Stimulated activated CD4-positive, alpha-beta T cell treated with anti-CD3 and anti-CD28 coated beads, Interleukin-12 subunit alpha, Interleukin-12 subunit beta, amount 100 ng/mL, for 48 hours (primary cell): ENCODE measurements at regions not wholly inside any gene's neighbourhood (a gene's known extent, or its start where the extent isn't known, plus 50 kb on each side); places are given as distances from the start of the nearest gene placed in this dataset.

Experiments used
- DNase-seq, 3 donors: peaks; one replicate each; pipeline ENCODE4 v3.0.0-alpha.2; 2020; ENCODE audit warnings: low read depth in 2 of 3, low spot score in 1 of 3

DNA sequence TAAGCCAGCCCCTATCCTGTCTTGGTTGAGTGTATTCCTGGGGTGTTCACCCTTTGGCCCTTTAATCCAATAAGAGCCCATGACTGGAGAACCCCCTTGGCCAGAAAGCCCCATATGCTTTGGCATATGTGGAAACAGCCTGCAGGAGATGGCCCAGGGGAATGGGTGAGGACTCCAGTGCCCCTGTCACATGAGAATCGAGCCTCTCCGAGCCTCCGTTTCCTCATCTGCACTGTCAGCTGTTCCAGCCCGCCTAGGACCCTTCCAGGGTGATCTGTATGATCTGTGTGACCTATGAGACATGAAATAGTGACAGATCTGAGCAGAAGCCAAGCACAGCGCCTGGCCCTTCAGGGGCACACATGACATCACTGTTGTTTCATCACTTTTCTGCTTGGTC lies 300.7 kb downstream of the ZNF536 start:
- DNase-seq: no peak

DNA sequence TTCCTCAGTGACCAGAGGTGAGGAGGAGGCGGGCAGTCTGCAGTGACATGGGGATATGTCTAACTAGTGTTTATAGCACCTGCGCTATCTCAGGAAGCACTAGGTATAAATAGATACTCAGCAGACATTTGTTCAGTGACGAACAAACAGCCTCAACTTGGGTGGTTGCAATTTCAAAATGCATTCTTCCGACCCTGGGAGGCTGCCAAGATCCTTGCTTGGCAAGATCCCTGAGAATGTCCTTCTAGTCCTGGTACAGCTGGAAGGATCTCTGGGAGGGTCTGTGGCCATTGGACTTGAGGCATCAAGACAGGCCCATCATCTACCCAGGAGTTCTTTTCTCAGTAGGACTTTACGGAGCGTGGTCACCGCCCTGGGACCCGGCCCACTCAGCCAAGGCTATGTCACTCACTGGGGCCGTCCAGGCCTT lies 299.5 kb downstream of the ZNF536 start:
- DNase-seq: no peak

DNA sequence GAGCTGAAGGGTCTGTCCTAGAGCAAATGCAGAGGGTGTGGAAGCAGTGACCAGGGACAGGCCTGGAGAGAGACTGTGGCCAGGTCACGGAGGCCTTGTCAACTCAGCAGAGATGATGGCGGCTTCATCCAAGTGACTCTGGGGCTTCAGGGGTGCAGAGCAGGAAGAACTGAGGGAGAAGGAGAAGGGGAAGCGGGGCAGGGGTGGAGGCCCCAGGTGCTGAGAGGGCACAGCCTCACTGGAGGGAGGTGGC lies 299.1 kb downstream of the ZNF536 start:
- no peak for DNase-seq

DNA sequence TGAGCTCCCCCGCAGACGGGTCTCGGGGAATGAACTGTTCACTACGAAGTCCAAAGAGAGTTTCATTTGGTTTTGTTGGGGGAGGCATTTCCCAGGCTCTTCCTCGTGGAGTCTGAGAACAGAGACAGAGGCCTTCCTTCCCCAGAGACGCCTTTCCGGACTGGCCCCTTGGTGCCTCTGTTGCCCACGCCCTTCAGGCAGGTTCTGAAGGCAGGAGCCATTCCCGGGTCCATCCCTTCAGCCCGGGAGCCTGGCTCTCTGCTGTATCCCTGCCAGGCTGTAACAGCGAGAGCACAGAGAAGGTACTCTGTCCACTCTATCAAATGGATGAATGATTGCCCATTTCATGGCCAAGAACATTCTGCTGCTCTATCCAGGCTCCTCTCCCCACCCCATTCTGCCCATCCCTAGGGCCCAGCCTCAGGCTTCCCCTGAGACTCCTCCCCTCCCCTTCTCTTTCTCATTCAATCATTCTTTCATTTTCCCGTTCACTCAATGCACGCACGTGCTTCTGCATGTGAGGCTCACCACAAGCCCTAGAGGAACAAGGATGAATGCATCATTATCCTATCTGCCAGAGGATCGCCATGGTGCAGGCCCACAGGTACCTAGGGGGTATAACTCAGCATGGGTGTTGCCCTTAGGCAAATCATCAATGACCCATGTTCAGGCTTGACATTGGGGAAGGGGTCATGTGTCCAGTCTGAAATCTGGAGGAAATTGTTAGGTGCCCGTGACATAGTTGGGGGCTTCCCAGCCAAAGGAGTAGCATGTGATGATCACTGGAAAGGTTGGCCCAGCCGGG lies 298.6 kb downstream of the ZNF536 start:
- no peak for DNase-seq

DNA sequence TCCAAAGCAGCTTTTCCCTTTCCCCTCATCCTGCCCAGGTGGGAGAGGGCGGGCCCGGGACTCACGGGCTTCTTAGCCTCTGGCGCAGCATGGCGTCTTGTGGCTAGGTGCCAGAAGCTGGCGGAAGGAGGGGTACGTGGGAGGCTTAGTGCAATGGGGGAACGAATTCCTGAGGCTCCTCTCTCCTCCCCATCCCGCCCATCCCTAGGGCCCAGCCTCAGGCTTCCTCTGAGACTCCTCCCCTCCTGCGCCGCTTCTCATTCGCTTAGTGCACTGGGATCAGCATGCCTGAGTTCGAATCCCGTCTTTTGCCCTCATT lies 297.8 kb downstream of the ZNF536 start:
- DNase-seq: no peak

DNA sequence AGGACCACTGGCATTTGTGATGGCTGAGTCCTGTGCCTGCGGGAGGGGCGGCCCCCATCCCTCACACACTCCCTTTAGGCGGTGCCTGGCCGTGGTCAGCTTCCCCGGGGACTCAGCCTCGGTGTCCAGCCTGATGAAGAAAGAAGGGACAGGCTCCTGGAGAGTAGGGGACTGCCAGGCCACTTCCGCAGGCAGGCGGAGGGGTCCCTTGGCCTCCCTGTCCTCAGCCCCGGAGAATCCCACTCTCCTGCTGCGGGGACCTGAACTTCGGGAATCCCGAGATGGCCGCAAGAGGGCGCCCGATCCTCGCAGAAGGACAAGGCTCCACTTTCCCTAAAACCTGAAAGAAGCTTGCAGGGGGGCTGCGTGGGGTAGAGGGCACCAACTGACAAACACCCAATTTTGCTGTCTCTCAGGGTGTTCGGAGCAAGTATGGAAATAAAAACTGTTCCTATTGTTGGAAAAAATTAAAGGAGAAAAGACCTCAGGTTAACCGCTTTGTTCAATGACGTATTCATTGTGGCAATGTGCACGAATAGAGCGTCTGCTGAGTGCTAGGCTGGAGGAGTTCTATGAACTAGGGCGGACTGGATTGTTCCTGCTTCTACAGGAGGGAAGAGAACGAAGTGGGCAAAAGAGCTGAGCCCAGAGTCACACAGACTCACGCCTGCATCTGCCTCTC lies 297.3 kb downstream of the ZNF536 start:
- DNase-seq: peak in 2 of 3 donors; percentile 30 to 38

DNA sequence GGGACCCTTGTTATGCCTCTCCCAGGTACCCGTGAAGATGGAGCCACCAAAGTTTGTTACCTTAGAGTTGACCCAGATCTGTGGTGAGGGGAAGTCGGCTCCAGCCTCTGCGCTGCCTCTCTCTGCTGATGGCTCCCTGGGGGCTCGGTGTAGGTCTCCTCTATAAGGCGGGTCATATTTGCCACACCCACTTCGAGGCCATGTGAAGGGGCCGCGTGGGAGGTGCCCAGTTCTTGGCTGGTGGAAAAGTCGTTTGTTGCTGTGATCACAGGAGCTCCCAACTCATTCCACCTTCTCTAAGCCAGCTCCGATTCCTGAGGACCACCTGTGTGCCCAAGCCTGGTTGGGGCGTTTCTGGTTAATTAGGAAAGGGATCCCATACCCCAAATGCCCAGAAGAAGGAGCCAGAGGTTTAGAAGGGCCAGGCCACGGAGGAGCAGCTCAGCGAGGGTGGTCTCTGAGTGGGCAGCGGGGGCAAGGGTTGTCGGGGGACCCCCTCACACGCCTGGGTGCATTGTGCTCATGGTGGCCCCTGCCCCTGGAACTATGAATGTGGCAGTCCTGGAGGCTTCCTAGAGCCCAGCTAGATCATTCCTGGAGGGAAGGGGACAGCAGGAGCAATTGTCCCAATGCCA lies 296.5 kb downstream of the ZNF536 start:
- no peak for DNase-seq

DNA sequence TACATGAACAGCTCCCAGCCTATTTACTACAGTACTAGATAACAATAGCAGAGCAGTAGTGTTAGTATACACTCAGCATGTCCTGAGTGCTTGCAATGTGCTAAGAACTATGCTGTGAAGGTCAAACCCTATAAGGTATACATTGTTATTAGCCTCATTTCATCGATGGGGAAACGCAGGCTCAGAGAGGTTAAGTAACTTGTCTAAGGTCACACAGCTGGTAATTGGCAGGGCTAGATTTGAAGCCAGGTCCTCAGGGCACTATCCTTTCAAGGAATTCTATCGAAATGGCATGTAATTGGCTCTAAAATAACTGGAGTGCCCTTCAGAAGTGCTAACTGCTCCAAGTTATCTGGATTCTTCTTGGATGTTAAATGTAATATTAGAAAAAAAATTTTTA lies 295.6 kb downstream of the ZNF536 start:
- DNase-seq: no peak

DNA sequence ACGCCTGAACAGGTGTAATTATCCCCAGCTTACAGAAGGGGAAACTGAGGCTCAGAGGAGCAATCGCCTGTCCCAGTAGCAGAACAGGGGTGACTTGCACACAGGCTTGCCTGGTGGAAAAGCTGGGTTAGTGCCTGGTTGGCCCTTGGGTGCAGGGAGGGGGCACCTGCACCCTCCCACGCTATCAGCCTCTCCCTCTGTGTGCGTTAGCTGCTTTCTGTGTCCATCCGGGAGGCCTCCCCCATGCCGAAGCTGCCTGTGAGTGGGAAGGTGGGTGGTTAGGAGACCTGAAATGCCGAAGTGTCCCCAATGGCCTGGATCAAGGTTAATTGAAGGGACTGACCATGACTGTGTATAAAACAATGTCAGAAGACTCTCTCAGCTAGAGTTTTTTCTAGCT lies 295.0 kb downstream of the ZNF536 start:
- DNase-seq: no peak

DNA sequence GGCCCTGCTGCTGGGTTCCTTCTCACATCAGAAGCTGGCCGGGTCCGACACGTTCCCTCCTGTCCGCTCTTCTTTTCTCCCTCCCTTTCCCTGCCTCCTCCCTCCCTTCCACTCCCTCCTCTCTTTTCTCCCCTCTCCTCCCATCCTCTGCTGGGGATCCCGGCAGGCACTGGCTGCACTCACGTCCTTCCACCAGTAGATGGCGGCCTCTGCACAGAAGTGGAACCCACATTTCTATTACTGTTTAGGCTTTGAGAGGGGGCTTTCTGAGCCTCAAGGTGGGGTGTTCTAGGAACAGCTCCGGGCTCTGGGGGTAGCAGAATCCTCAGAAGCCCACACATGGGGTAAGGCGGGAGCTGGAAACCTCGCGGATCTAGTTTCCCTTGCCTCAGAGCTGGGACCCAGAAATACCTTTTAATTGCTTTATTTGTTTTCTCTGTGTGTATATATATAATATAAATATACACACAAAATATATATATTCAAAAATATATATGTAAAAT lies 294.2 kb downstream of the ZNF536 start:
- peak in 2 of 3 donors; percentile 16 to 26 for DNase-seq

DNA sequence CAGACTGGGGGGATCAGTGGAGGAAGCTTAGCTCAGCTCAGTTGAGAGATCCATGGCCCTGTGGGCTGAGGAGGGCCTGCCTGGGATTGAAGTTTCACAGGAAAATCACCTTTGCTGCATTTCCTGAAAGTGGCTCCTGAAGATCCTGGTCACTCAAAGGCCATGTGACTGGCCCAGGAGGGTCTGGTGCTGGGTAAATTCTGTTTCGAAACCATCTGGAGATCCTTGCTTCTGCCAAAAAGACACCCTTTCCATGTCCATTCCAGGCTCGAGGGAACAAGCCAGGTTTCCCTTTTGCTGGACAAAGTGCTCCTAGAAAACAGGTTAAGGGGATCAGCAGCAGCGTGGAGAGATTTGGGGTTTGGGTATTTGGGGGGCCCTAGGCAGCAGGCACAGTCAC lies 293.3 kb downstream of the ZNF536 start:
- no peak for DNase-seq

DNA sequence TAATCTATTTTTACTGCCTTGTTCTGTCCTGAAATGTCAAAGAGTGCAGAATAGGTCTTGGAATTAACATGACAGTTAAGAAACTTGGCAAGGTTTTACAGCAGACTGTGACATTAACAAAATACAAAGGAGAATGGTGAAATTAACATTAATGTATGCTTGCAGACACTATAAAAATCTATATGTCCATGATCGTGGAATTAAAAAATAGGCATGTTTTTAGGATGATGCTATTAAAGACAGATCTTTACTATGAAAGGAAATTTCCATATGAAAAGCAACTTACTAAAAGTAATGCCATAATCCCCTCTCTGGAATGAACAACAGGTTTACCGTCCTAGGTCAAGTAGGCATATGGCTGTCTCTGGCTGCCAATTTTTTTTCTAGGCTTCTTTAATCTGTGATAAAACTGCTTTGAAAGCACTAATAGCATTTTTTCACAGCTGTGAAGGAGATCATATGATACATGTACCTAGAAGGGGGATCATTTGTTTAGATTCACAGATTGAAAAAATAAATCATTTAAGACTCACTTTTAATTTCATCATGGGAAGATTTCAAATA lies 291.5 kb downstream of the ZNF536 start:
- no peak for DNase-seq

DNA sequence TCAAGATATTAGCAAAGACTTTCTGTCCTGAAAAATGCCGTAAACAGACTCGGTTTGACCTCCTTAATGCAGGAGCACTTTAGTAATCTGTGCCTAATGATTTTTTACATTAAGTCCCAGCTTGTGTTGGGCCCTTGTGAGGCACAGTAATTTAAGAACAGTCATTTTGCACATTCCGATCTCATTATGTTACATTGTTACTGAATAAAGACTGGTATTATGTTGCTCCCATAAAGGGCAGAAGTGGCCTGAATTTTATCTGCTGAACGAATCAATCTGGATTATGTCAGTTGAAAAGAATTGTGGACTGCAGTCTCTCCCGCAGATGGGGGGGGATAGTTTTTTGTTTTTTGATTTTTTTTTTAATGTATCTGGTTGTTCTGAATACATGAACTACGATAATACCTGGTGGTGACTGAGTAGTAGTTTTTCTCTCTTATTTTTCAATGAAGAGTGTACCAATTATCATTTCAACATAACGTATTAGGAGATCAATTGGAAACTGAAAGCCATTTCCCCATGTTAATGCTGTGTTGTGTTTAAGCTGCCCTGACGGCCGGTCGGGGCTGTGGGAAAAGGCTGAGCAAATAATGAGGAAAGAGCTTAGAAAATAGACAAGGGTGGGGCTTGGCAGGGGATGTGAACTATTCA lies 290.2 kb downstream of the ZNF536 start:
- DNase-seq: no peak

DNA sequence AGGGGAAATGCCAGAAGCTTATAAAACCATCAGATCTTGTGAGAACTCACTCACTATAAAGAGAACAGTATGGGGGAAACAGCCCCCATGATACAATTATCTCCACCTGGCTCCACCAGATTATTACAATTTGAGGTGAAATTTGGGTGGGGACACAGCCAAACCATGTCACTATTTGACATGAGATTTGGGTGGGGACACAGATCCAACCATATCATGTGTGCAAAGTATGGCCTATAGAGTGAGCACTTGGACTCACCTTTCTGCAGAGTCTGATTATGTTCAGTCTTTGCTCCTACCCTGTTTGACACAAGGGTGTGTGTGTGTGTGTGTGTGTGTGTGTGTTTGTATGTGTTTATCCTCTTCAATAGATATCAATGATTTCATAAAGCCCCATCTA lies 287.5 kb downstream of the ZNF536 start:
- no peak for DNase-seq

DNA sequence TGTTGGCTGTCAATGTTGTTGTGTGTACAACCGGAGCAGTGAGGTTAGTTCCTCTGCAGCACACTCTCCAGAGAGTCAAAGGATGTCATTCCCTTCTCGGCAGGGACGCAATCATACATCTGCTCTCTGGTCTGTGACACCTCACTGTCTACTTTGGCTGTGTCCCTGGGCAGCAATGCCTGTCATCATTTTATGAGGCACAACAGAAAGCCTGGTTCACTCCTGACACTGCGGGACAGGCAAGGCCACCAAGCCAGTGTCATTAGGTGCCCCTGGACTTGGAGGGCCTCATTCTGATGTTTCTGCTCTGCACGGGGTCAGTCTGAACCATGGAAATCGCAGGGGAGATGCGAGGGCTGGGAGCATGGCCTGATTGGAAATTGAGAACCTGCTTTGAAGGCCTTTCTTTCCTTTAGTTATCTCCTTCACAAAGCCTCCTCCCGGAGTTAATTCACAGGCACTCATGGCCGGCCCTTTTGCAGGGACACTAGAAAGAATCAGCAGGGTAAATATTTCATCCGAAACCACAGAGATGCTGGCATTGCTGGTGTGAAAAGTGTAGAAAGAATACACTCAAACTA lies 284.4 kb downstream of the ZNF536 start:
- no peak for DNase-seq

DNA sequence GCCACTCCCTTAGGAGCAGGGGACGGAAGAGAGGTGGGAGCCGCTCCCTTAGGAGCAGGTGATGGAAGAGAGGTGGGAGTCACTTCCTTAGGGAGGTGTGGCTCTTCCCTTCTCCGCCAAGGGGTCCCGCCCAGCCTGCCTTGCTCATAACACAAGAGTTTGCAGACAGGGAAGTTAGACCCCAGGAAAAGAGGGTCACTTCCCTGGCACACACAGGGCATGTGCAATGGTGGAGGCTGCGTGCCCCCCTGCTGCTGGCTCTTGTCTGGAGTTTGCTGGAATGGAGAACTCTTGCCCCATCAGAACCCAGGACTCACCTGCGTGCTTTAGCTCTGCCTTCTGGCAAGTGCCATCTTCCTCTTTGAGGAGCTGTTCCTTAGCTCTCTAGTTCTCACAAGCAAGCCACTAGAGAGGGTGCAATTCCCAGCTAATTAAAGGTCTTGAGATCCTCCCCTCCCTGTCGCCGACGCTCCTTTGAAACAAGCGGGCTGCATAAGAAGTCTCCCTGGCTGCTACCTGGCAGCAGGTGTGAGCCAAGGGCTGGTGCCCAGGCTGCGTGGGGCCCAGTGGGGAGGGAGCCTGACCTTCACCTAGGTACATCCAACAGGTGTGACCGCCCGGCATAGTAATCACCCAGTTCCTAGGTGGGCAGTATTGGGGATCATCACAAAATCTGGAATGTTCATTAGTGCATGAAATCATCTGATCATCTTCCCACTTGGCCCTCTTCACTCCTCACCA lies 281.6 kb downstream of the ZNF536 start:
- no peak for DNase-seq

DNA sequence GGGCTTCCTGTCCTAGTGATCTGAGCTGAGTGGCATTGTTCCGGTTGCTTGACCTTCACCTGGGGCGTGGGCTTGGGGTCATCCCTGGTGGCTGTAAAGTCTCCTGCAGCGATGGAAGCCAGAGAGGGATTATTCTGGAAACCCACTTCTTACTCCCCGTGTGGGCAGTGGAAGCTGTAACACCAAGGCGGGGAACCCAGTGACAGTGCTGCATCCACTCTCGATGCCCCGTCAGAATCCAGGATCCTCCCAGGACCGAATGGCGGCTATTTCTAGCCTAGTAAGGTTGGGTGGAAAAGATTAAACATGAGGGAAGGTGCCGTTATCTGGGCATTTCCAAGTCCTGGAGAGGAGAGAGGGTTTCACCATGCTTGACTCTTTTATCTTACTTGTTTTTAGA lies 280.6 kb downstream of the ZNF536 start:
- DNase-seq: no peak

DNA sequence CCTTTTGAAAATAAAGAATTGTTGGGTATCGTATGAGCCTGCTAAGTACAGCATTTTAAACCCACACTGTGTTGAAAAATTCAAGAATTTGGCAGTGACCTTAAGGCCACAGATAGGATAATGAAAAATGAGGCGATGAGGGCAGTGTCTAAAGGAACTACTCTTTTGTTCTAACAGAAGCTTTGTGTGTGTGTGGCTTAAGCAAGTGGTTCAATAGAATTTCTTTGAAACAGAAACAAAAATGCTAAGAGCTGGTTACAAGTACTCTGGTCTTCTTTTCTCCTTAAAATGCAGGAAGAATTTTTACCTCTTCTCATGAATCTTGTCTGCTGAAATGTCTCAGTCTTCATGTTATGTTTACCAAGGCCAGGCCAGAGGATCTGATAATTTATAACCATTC lies 279.5 kb downstream of the ZNF536 start:
- DNase-seq: no peak

DNA sequence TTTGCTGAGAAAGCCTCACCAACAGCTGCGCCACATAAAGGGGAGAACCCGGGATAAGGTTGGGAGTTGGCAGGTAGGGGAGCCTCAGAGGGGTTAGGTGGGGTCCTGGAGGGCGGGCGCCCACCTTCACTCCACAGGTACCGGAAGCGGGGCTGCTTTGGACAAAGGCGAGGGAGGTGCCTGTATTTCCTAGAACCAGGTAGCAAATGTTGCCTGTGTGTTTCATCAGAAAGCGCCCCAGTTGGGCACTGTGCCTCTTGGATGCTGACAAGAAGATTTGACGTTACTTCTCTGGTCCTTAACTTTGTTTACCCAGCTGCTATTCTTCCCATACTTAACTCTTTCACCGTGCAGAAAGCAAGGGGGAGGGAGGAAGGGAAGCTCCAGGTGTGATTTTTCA lies 278.9 kb downstream of the ZNF536 start:
- DNase-seq: no peak

DNA sequence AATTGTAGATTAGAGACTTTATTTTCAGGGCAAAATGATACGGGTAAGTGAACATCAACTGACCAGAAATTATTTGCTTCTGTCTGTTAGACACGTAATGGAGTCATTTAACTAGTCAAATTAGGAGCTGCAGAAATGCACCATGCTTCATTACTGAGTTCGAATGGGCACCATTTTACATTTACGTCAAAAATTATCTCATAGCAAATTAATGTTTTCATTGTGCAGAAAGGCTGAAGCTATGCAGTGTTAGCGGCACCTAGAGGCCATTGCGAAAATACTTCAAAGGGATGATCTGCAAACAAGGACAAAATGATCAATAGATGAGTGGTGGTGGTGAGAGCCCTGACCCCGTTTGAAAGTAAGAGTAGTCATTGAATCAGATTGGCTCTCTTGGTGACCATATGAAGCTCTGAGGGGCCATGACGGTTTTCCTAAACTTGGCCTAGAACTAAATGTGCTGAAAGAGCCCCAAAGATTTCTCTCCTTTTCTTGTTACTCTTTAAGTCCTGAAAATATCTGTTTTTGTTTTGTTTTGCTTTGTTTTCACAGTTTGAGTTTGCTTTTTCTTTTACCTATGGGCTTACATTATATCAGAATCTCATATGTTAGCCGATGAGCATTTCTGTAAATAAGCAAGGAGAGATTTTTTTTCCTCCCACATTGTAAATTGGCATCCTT lies 277.9 kb downstream of the ZNF536 start:
- peak in 1 of 3 donors; percentile 39 for DNase-seq
